Astrocyte (in vitro differentiated cells and primary cell): ENCODE measurements at regions not wholly inside any gene's neighbourhood (a gene's known extent, or its start where the extent isn't known, plus 50 kb on each side); places are given as distances from the start of the nearest gene placed in this dataset.
A peak's percentile ranks its signal among the peaks of the same experiment; 100 is the strongest.

ENCODE experiments used
- DNase-seq: peaks from one replicate; pipeline ENCODE4 v3.0.0-alpha.2; 2010; ENCODE audit warnings: low read depth
- FAIRE-seq: peaks from 2 replicates; lab custom pipeline; 2011; peaks lifted over from hg19 to GRCh38; lab: Jason Lieb, UNC
- H2AFZ ChIP-seq: 2 replicates; pipeline ENCODE4 v1.6.0; 2012; ENCODE audit warnings: low read depth, low read length, inconsistent platforms
- H3K27ac ChIP-seq: 2 replicates; pipeline ENCODE4 v1.5.1; 2011; ENCODE audit warnings: low read depth, low read length, inconsistent platforms
- H3K27me3 ChIP-seq: 2 replicates; pipeline ENCODE4 v1.6.0; 2011; ENCODE audit warnings: low read length, inconsistent platforms; ENCODE audit not compliant: insufficient read depth
- H3K36me3 ChIP-seq: 2 replicates; pipeline ENCODE4 v1.5.1; 2011; ENCODE audit warnings: low read length, inconsistent platforms; ENCODE audit not compliant: insufficient read depth
- H3K4me1 ChIP-seq: 2 replicates; pipeline ENCODE4 v1.5.1; 2011; ENCODE audit warnings: low read length, inconsistent platforms; ENCODE audit not compliant: insufficient read depth
- H3K4me2 ChIP-seq: 2 replicates; pipeline ENCODE4 v1.6.0; 2012; ENCODE audit warnings: low read length, inconsistent platforms
- H3K4me3 ChIP-seq: 2 replicates; pipeline ENCODE4 v1.5.1; 2011; ENCODE audit warnings: low read depth, mild to moderate bottlenecking, low read length, inconsistent platforms; ENCODE audit not compliant: insufficient read depth
- H3K79me2 ChIP-seq: 2 replicates; pipeline ENCODE4 v1.6.0; 2012; ENCODE audit warnings: mild to moderate bottlenecking, low read length, inconsistent platforms; ENCODE audit not compliant: insufficient read depth
- H3K9ac ChIP-seq: 2 replicates; pipeline ENCODE4 v1.6.0; 2012; ENCODE audit warnings: mild to moderate bottlenecking, low read length, inconsistent platforms
- H3K9me3 ChIP-seq: 2 replicates; pipeline ENCODE4 v1.5.1; 2012; ENCODE audit warnings: low read depth, mild to moderate bottlenecking, low read length, inconsistent platforms; ENCODE audit not compliant: insufficient read depth
- H4K20me1 ChIP-seq: 2 replicates; pipeline ENCODE4 v1.6.0; 2012; ENCODE audit warnings: low read length, inconsistent platforms; ENCODE audit not compliant: insufficient read depth
- H3K27ac Mint-ChIP-seq: one replicate; pipeline ENCODE4 v1.8.0; 2021; ENCODE audit warnings: mild to moderate bottlenecking, mixed read lengths; ENCODE audit not compliant: unreplicated experiment
- H3K27me3 Mint-ChIP-seq: one replicate; pipeline ENCODE4 v1.8.0; 2021; ENCODE audit warnings: low read depth, mixed read lengths; ENCODE audit not compliant: unreplicated experiment
- H3K36me3 Mint-ChIP-seq: one replicate; pipeline ENCODE4 v1.8.0; 2021; ENCODE audit warnings: low read depth, mixed read lengths; ENCODE audit not compliant: unreplicated experiment
- H3K4me1 Mint-ChIP-seq: one replicate; pipeline ENCODE4 v1.8.0; 2021; ENCODE audit warnings: low read depth, mixed read lengths; ENCODE audit not compliant: unreplicated experiment
- H3K4me3 Mint-ChIP-seq: one replicate; pipeline ENCODE4 v1.8.0; 2021; ENCODE audit warnings: mild to moderate bottlenecking, moderate library complexity, mixed read lengths; ENCODE audit not compliant: unreplicated experiment
- H3K9me3 Mint-ChIP-seq: one replicate; pipeline ENCODE4 v1.8.0; 2021; ENCODE audit warnings: mild to moderate bottlenecking, mixed read lengths; ENCODE audit not compliant: unreplicated experiment
- EZH2 ChIP-seq: IDR thresholded peaks from 2 replicates; pipeline ENCODE4 v1.6.1; 2012; ENCODE audit warnings: mild to moderate bottlenecking, low read length, inconsistent platforms; ENCODE audit not compliant: insufficient read depth
- TF ChIP-seq, protein P1 (sequence below): IDR thresholded peaks from 2 replicates; pipeline ENCODE4 v1.5.1; 2011; ENCODE audit warnings: low read depth, mild to moderate bottlenecking, inconsistent platforms, low read length, moderate library complexity; ENCODE audit not compliant: insufficient read depth

DNA sequence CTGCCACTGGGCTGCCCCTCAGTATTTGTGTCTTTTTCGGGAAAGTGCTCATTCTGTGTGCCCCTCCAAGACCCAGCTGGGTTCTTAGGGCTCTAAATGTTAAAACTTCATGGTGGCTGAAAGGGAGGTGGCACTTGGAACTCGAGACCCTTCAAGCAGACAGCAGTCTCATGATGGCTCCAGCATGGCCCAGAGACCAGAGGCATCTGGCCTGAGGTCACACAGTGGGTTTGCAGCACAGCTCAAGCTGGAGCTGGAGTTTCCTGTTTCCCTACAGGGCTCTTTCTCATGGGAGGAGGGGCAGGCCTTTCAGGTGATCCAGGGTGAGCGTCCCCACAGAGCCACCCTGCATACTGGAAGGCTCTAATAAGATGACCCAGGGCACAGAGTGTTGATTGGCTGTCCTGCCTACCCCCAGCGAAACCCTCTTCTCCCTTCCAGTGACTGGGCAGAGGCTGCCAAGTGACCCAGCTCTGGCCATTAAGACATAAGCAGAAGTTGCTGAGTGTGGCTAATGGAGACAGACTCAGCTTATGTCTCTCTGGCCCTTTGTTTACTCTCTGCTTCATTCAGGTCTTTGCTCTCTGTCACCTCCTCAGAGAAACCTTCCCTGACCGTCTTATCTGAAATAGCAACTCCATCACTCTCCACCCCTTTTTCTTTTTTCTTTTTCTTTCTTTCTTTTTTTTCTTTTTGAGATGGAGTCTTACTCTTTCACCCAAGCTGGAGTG lies 166.6 kb upstream of the SMAD3 start:
- Histone ChIP-seq H3K4me2 (no peak overlapping the region), H3K4me3 (no peak overlapping the region), H3K36me3 (no peaks in the 10 kb centered on the region), H3K79me2 (no peaks in the 10 kb centered on the region), H3K9me3 (no peaks in the 10 kb centered on the region), H4K20me1 (no peaks in the 10 kb centered on the region), H3K27me3 (no peaks in the 10 kb centered on the region), H2AFZ (no peak overlapping the region), H3K4me1 (peaks cover 19% of the 10 kb centered on the region), H3K9ac (no peak overlapping the region), H3K27ac (no peak overlapping the region)
- DNase-seq (no peak), FAIRE-seq (no peak)
- H3K36me3 Mint-ChIP-seq, result peaks cover 2% of the 10 kb centered on the region
- H3K4me3 Mint-ChIP-seq, result no peak overlapping the region
- TF ChIP-seq, protein P1, sequence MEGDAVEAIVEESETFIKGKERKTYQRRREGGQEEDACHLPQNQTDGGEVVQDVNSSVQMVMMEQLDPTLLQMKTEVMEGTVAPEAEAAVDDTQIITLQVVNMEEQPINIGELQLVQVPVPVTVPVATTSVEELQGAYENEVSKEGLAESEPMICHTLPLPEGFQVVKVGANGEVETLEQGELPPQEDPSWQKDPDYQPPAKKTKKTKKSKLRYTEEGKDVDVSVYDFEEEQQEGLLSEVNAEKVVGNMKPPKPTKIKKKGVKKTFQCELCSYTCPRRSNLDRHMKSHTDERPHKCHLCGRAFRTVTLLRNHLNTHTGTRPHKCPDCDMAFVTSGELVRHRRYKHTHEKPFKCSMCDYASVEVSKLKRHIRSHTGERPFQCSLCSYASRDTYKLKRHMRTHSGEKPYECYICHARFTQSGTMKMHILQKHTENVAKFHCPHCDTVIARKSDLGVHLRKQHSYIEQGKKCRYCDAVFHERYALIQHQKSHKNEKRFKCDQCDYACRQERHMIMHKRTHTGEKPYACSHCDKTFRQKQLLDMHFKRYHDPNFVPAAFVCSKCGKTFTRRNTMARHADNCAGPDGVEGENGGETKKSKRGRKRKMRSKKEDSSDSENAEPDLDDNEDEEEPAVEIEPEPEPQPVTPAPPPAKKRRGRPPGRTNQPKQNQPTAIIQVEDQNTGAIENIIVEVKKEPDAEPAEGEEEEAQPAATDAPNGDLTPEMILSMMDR, result no peak
- peaks cover 32% of the 10 kb centered on the region for H3K4me1 Mint-ChIP-seq
- H3K27ac Mint-ChIP-seq, result no peak overlapping the region
- H3K9me3 Mint-ChIP-seq, result peaks cover 7% of the 10 kb centered on the region
- H3K27me3 Mint-ChIP-seq, result no peaks in the 10 kb centered on the region

DNA sequence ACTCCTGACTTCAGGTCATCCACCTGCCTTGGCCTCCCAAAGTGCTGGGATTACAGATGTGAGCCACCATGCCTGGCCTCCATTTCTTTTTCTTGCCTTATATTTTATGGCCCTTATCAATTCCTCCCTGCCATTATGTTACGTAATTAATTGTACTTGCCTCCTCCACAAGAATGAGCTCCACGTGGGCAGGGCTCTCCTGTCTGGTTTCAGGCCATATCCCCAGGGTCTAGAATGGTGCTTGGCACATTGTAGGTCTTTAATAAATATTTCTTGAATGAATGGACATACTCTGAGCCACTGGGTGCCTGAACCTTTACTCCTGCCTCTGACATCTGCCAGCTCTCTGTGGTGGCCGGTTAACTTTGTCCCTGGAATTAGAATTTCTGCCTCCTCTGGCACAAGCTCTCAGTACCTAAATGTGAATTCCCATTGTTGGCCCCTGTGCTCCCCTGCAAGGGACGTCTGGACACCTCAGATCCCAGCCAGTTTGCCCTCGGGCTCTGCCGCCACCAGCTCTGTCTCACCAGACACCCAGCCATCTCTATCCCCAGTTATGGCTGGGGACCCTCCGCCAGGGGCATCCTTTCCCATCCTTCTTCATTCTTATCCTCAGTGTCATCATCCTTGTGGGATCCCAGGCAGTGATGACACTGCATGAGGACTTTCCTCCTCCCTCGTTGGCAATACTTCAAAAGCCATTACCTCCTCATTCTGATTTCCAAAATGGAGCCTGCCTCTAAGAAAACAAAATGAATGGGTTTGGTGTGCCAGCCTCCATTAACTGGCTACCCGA lies 165.6 kb upstream of the SMAD3 start:
- no peak for FAIRE-seq
- H2AFZ ChIP-seq, result no peak overlapping the region
- no peaks in the 10 kb centered on the region for H3K27me3 Mint-ChIP-seq
- H3K4me3 Mint-ChIP-seq, result no peak overlapping the region
- no peaks in the 10 kb centered on the region for H3K9me3 ChIP-seq
- H3K79me2 ChIP-seq, result no peaks in the 10 kb centered on the region
- H3K36me3 ChIP-seq, result no peaks in the 10 kb centered on the region
- no peaks in the 10 kb centered on the region for H3K27me3 ChIP-seq
- peaks cover 2% of the 10 kb centered on the region for H3K36me3 Mint-ChIP-seq
- peaks cover 26% of the 10 kb centered on the region for H3K4me1 Mint-ChIP-seq
- H3K9ac ChIP-seq, result no peak overlapping the region
- no peak for TF ChIP-seq EZH2
- TF ChIP-seq, protein P1, result no peak
- H3K9me3 Mint-ChIP-seq, result peaks cover 7% of the 10 kb centered on the region
- H3K4me2 ChIP-seq, result no peak overlapping the region
- no peak overlapping the region for H3K27ac Mint-ChIP-seq
- peak; percentile 6 for DNase-seq
- no peak overlapping the region for H3K4me3 ChIP-seq
- H4K20me1 ChIP-seq, result no peaks in the 10 kb centered on the region
- peak overlapping the region; percentile 7 for H3K27ac ChIP-seq
- H3K4me1 ChIP-seq, result peaks cover 19% of the 10 kb centered on the region
